ENCODE measurements at regions not wholly inside any gene's neighbourhood (a gene's known extent, or its start where the extent isn't known, plus 50 kb on each side); places are given as distances from the start of the nearest gene placed in this dataset.

- TF ChIP-seq CTCF (IDR thresholded peaks at IDR 0.05; ENCODE audit: insufficient read depth, low read depth, low read length) = peak; percentile 28
- DNase-seq (ENCODE audit: low read depth) = no peak
Observed at GRCh38 chr5:74943905-74944304, 77.7 kb upstream of the FAM169A start.

DNA sequence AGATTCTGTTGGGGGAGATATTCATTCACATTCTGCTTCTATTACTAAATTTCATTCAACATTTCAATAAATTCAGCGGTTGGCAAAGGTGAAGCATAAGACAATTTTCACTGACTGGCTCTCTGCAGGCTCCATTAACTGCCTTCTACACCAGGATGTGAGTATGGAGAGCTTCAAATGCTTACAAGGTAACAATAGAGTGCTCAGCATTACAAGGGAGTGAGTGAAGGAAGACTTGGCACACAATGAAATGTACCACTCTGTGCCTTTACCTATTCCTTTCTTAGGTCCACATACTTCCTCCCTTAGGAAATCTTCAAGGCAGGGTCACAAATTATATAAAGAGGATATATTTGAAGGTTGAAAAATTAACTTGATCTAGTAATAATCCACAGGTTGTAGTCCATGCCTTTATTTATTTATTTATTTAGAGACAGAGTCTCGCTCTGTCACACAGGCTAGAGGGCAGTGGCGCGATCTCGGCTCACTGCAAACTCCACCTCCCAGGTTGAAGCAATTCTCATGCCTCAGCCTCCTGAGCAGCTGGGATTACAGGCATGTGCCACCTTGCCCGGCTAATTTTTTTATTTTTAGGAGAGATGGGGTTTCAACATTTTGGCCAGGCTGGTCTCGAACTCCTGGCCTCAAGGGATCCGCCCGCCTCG is 76.6 kb upstream of the FAM169A start:
- H3K4me3 ChIP-seq (ENCODE audit: low read depth, low read length) = no peak overlapping the region
- DNase-seq (ENCODE audit: low read depth) = no peak
- no peak for TF ChIP-seq CTCF (IDR thresholded peaks at IDR 0.05; ENCODE audit: insufficient read depth, low read depth, low read length)

More at GRCh38 chr5:74943905-74944304, 77.7 kb upstream of the FAM169A start:
- no peak overlapping the region for H3K4me3 ChIP-seq (ENCODE audit: low read depth, low read length)

- no peak overlapping the region for H3K4me3 ChIP-seq (ENCODE audit: low read depth, low read length)
Observed at GRCh38 chr5:74940782-74941353, 74.7 kb upstream of the FAM169A start.

DNA sequence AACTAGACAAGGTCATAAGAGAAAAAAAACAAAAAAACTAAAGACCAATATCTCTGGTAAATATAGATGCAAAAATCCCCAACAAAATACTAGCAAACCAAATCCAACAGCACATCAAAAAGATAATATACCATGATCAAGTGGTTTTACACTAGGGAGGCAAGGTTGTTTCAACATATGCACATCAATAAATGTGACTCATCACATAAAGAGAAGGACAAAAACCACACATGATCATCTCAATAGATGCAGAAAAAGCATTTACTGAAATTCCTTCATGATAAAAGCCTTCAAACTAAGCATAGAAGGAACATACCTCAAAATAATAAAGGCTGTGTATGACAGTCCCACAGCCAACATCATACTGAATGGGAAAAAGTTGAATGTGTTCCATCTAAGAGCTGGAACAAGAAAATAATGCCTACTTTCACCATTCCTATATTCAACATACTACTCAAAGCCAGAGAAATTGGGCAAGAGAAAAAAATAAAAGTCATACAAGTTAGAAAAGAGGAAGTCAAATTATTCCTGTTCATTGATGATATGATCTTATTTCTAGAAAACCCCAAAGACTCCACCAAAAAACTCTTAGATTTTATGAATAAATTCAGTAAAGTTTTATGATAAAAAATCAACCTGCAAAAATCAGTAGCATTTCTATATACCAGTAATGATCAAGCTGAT is 72.2 kb upstream of the FAM169A start:
- peak; percentile 42 for DNase-seq (ENCODE audit: low read depth)
- no peak overlapping the region for H3K4me3 ChIP-seq (ENCODE audit: low read depth, low read length)
- no peak for TF ChIP-seq CTCF (IDR thresholded peaks at IDR 0.05; ENCODE audit: insufficient read depth, low read depth, low read length)

More at GRCh38 chr5:74940782-74941353, 74.7 kb upstream of the FAM169A start:
- no peak for TF ChIP-seq CTCF (IDR thresholded peaks at IDR 0.05; ENCODE audit: insufficient read depth, low read depth, low read length)
- DNase-seq (ENCODE audit: low read depth) = no peak

GRCh38 chr5:74935752-74936091 is 69.5 kb upstream of the FAM169A start:
- DNase-seq (ENCODE audit: low read depth) = no peak

More at GRCh38 chr5:74935752-74936091, 69.5 kb upstream of the FAM169A start:
- TF ChIP-seq CTCF (IDR thresholded peaks at IDR 0.05; ENCODE audit: insufficient read depth, low read depth, low read length) = no peak
- H3K4me3 ChIP-seq (ENCODE audit: low read depth, low read length) = no peak overlapping the region

Data from fibroblast of villous mesenchyme (primary cell).